ENCODE measurements at regions not wholly inside any gene's neighbourhood (a gene's known extent, or its start where the extent isn't known, plus 50 kb on each side); places are given as distances from the start of the nearest gene placed in this dataset.

- Histone ChIP-seq H3K36me3 (replicated peaks in 1 of 2; ENCODE audit: control insufficient read depth in 1 of 2, insufficient read depth in 2 of 2, low read length in 1 of 2) (no peaks in the 10 kb centered on the region), H3K9ac (no peak overlapping the region), H3K4me3 (ENCODE audit: low read depth in 2 of 2, low read length in 1 of 2) (no peak overlapping the region), H2AFZ (ENCODE audit: low read depth) (no peak overlapping the region), H3K4me2 (no peak overlapping the region), H3K27ac (ENCODE audit: low read depth in 2 of 2, low read length in 1 of 2) (no peak overlapping the region), H3K79me2 (ENCODE audit: insufficient read depth) (no peaks in the 10 kb centered on the region), H4K20me1 (ENCODE audit: insufficient read depth) (no peaks in the 10 kb centered on the region), H3K9me2 (no peaks in the 10 kb centered on the region), H3K9me3 (no peaks in the 10 kb centered on the region), H3K4me1 (ENCODE audit: control insufficient read depth in 1 of 2, insufficient read depth in 2 of 2, low read depth in 1 of 2, low read length in 1 of 2) (no peaks in the 10 kb centered on the region), H3F3A (replicated peaks; ENCODE audit: insufficient read depth) (no peaks in the 10 kb centered on the region), H3K27me3 (ENCODE audit: insufficient read depth) (no peaks in the 10 kb centered on the region)
- TF ChIP-seq ELF1 (IDR thresholded peaks at IDR 0.05) (no peak), PBX3 (IDR thresholded peaks at IDR 0.05) (no peak), TAF1 (IDR thresholded peaks at IDR 0.05; ENCODE audit: borderline replicate concordance, low read depth, low read length) (no peak), IRF3 (IDR thresholded peaks at IDR 0.05; ENCODE audit: low read depth, low read length) (no peak), ZBTB33 (IDR thresholded peaks at IDR 0.05; ENCODE audit: borderline replicate concordance, low read depth) (no peak), CHD2 (IDR thresholded peaks at IDR 0.05; ENCODE audit: low read length, partially characterized antibody) (no peak), JUND (IDR thresholded peaks at IDR 0.05) (no peak), FOXM1 (IDR thresholded peaks at IDR 0.05; ENCODE audit: low read depth) (no peak), RFX5 (IDR thresholded peaks at IDR 0.05; ENCODE audit: low read length) (no peak), RAD21 (IDR thresholded peaks at IDR 0.05; ENCODE audit: low read length) (no peak)
- ChIA-PET POLR2A (no interaction called here), CTCF (interaction anchor here (1.1 kb wide), 1 partner anchor 17 kb away, joined by 3 read pairs; no protein-coding TSS in a partner anchor)
- WGBS (ENCODE audit: low lambda C conversion rate) = 74% methylated on average over 11 of the region's 12 CpGs
- no peak for DNase-seq
Measured at GRCh38 chr4:13851085-13851940, 223.8 kb upstream of the BOD1L1 start.

- Histone ChIP-seq H3K36me3 (replicated peaks in 1 of 2; ENCODE audit: control insufficient read depth in 1 of 2, insufficient read depth in 2 of 2, low read length in 1 of 2) (no peaks in the 10 kb centered on the region), H3K9ac (no peak overlapping the region), H3K79me2 (ENCODE audit: insufficient read depth) (no peaks in the 10 kb centered on the region), H3K9me2 (no peaks in the 10 kb centered on the region), H3K27me3 (ENCODE audit: insufficient read depth) (no peaks in the 10 kb centered on the region), H3K9me3 (no peaks in the 10 kb centered on the region), H3F3A (replicated peaks; ENCODE audit: insufficient read depth) (no peaks in the 10 kb centered on the region), H3K4me1 (ENCODE audit: control insufficient read depth in 1 of 2, insufficient read depth in 2 of 2, low read depth in 1 of 2, low read length in 1 of 2) (no peaks in the 10 kb centered on the region), H3K27ac (ENCODE audit: low read depth in 2 of 2, low read length in 1 of 2) (no peak overlapping the region), H3K4me2 (no peak overlapping the region), H4K20me1 (ENCODE audit: insufficient read depth) (no peaks in the 10 kb centered on the region), H2AFZ (ENCODE audit: low read depth) (no peak overlapping the region), H3K4me3 (ENCODE audit: low read depth in 2 of 2, low read length in 1 of 2) (no peak overlapping the region)
- DNase-seq = no peak
- CTCF ChIA-PET = no interaction called here
- WGBS (ENCODE audit: low lambda C conversion rate) = 56% methylated on average over 1 of the region's 1 CpG
- POLR2A ChIA-PET = no interaction called here
- TF ChIP-seq NFIC (IDR thresholded peaks at IDR 0.05; ENCODE audit: borderline replicate concordance) (no peak), MEF2A (IDR thresholded peaks at IDR 0.05; ENCODE audit: borderline replicate concordance, low read depth) (no peak), RCOR1 (IDR thresholded peaks at IDR 0.05; ENCODE audit: low read length) (no peak), POLR2AphosphoS5 (IDR thresholded peaks at IDR 0.05; ENCODE audit: low read depth, low read length) (no peak), GATA2 (CRISPR knock-in tag; IDR thresholded peaks at IDR 0.05) (no peak), JUND (IDR thresholded peaks at IDR 0.05) (no peak), SIN3A (IDR thresholded peaks at IDR 0.05; ENCODE audit: borderline replicate concordance, low read depth, low read length) (no peak), RFX5 (IDR thresholded peaks at IDR 0.05; ENCODE audit: low read length) (no peak), SMC3 (IDR thresholded peaks at IDR 0.05; ENCODE audit: low read depth, low read length) (no peak), EZH2phosphoT487 (IDR thresholded peaks at IDR 0.05; ENCODE audit: borderline replicate concordance, low read depth) (no peak), ZBTB33 (IDR thresholded peaks at IDR 0.05; ENCODE audit: borderline replicate concordance, low read depth) (no peak), USF1 (IDR thresholded peaks at IDR 0.05; ENCODE audit: borderline replicate concordance, low read depth) (no peak)
Measured at GRCh38 chr4:13852411-13852810, 224.9 kb upstream of the BOD1L1 start.

Data from SK-N-SH (cell line).